Caco-2 (cell line): ENCODE measurements at regions not wholly inside any gene's neighbourhood (a gene's known extent, or its start where the extent isn't known, plus 50 kb on each side); places are given as distances from the start of the nearest gene placed in this dataset.

Source experiments
- BruUV-seq: library from RNA; stranded (reverse); fragments of 400-500 nt; replicated peaks from 2 replicates; lab custom pipeline; 2021; lab: Mats Ljungman, UMichigan
- CTCF ChIA-PET: fragments of 300-600 bp; sonication (Branson Sonifier 250); formaldehyde crosslinking; loops from one replicate; lab custom pipeline; 2022; ENCODE audit warnings: antibody characterized with exemption; lab: Charles Lee
- POLR2A ChIA-PET: fragments of 300-600 bp; sonication (Branson Sonifier 250); formaldehyde crosslinking; loops from one replicate; lab custom pipeline; 2022; ENCODE audit warnings: antibody characterized with exemption; lab: Charles Lee
- DNase-seq, 2 experiments: peaks; one replicate each; pipeline versions ENCODE4 v3.0.0 to v3.0.0-alpha.2; 2020 to 2022
- H3K27me3 ChIP-seq: replicated peaks from 2 replicates; pipeline ENCODE4 v1.6.0; 2011; ENCODE audit warnings: low read length; ENCODE audit not compliant: control insufficient read depth, insufficient read depth
- H3K36me3 ChIP-seq: 2 replicates; pipeline ENCODE4 v1.5.1; 2011; ENCODE audit warnings: low read length; ENCODE audit not compliant: control insufficient read depth, insufficient read depth
- H3K4me1 ChIP-seq: fragments of 250-450 bp; sonication (Bioruptor Pico); 2 replicates; pipeline ENCODE4 v1.5.1; 2020; ENCODE audit warnings: mild to moderate bottlenecking
- H3K4me3 ChIP-seq: 2 replicates; pipeline ENCODE4 v1.5.1; 2011; ENCODE audit warnings: low read depth, mild to moderate bottlenecking, control low read depth, low read length
- H3K9me3 ChIP-seq: fragments of 250-450 bp; sonication (Bioruptor Pico); 2 replicates; pipeline ENCODE4 v1.5.1; 2020; ENCODE audit warnings: mild to moderate bottlenecking, moderate library complexity
- H3K27ac Mint-ChIP-seq: one replicate; pipeline ENCODE4 v1.8.0; 2022; ENCODE audit warnings: mixed read lengths; ENCODE audit not compliant: unreplicated experiment
- H3K27me3 Mint-ChIP-seq: one replicate; pipeline ENCODE4 v1.8.0; 2022; ENCODE audit warnings: mixed read lengths; ENCODE audit not compliant: insufficient read depth, unreplicated experiment
- H3K36me3 Mint-ChIP-seq: one replicate; pipeline ENCODE4 v1.8.0; 2022; ENCODE audit warnings: mild to moderate bottlenecking, mixed read lengths; ENCODE audit not compliant: insufficient read depth, unreplicated experiment
- H3K4me1 Mint-ChIP-seq: one replicate; pipeline ENCODE4 v1.8.0; 2022; ENCODE audit warnings: low read depth, mixed read lengths; ENCODE audit not compliant: unreplicated experiment
- H3K4me3 Mint-ChIP-seq: one replicate; pipeline ENCODE4 v1.8.0; 2022; ENCODE audit warnings: mild to moderate bottlenecking, moderate library complexity, mixed read lengths; ENCODE audit not compliant: unreplicated experiment
- H3K9me3 Mint-ChIP-seq: one replicate; pipeline ENCODE4 v1.8.0; 2022; ENCODE audit warnings: mixed read lengths; ENCODE audit not compliant: unreplicated experiment
- intact Hi-C: fragments of 100-400 bp; cut with micrococcal nuclease; formaldehyde crosslinking; loops from one replicate; pipeline ENCODE4 v1.10.0; 2022; ENCODE audit not compliant: unreplicated experiment
- TF ChIP-seq, protein P1 (sequence below), 2 experiments: fragments of 200-600 bp in 1 of 2; IDR thresholded peaks; 1 replicate in 1 of 2; 2 replicates in 1 of 2; pipeline versions ENCODE4 v1.5.1 to v1.8.0; 2011 to 2022; ENCODE audit warnings: antibody characterized with exemption in 1 of 2, control low read depth in 1 of 2, inconsistent platforms in 1 of 2, low read depth in 1 of 2, low read length in 1 of 2, mild to moderate bottlenecking in 1 of 2, moderate library complexity in 1 of 2; ENCODE audit not compliant: insufficient read depth in 1 of 2, severe bottlenecking in 1 of 2, unreplicated experiment in 1 of 2

DNA sequence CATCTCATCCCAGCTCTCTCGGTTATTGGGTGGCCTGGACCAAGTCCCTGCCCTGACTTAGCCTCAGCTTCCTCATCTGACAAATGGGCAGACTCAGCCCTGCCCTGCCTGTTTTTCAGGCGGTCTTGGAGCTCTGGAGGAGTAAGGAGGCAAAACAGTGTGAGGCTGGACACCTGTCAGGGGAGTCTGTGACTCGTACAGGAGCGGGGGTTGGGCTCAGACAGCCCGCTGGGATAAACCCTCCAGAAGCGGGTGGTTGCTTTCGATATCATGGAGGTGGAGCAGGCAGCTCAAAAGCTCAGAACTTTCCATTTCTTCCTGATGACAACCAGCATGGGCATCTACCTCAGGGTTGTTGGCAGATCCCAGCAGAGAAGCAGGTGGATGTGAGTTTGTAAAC lies 72.9 kb upstream of the GGTA1 start:
- no peaks in the 10 kb centered on the region for H3K36me3 ChIP-seq
- TF ChIP-seq, protein P1, sequence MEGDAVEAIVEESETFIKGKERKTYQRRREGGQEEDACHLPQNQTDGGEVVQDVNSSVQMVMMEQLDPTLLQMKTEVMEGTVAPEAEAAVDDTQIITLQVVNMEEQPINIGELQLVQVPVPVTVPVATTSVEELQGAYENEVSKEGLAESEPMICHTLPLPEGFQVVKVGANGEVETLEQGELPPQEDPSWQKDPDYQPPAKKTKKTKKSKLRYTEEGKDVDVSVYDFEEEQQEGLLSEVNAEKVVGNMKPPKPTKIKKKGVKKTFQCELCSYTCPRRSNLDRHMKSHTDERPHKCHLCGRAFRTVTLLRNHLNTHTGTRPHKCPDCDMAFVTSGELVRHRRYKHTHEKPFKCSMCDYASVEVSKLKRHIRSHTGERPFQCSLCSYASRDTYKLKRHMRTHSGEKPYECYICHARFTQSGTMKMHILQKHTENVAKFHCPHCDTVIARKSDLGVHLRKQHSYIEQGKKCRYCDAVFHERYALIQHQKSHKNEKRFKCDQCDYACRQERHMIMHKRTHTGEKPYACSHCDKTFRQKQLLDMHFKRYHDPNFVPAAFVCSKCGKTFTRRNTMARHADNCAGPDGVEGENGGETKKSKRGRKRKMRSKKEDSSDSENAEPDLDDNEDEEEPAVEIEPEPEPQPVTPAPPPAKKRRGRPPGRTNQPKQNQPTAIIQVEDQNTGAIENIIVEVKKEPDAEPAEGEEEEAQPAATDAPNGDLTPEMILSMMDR (IDR thresholded peaks at IDR 0.05; ENCODE audit: insufficient read depth in 1 of 2, low read depth in 1 of 2, low read length in 1 of 2, severe bottlenecking in 1 of 2, unreplicated experiment in 1 of 2) = no peak
- DNase-seq = no peak
- Mint-ChIP-seq H3K36me3 (no peaks in the 10 kb centered on the region), H3K27me3 (peaks cover 4% of the 10 kb centered on the region), H3K4me1 (no peaks in the 10 kb centered on the region), H3K9me3 (no peaks in the 10 kb centered on the region), H3K4me3 (no peak overlapping the region), H3K27ac (no peak overlapping the region)
- CTCF ChIA-PET = interaction anchor here (2.7 kb wide), 1 partner anchor 26 kb away, joined by 7 read pairs; no protein-coding TSS in a partner anchor
- intact Hi-C loops = no loop called here
- no peak overlapping the region for H3K4me3 ChIP-seq
- POLR2A ChIA-PET = no interaction called here
- no peaks in the 10 kb centered on the region for H3K9me3 ChIP-seq
- no TSS peak for BruUV-seq
- H3K27me3 ChIP-seq = no peaks in the 10 kb centered on the region
- H3K4me1 ChIP-seq = no peaks in the 10 kb centered on the region

DNA sequence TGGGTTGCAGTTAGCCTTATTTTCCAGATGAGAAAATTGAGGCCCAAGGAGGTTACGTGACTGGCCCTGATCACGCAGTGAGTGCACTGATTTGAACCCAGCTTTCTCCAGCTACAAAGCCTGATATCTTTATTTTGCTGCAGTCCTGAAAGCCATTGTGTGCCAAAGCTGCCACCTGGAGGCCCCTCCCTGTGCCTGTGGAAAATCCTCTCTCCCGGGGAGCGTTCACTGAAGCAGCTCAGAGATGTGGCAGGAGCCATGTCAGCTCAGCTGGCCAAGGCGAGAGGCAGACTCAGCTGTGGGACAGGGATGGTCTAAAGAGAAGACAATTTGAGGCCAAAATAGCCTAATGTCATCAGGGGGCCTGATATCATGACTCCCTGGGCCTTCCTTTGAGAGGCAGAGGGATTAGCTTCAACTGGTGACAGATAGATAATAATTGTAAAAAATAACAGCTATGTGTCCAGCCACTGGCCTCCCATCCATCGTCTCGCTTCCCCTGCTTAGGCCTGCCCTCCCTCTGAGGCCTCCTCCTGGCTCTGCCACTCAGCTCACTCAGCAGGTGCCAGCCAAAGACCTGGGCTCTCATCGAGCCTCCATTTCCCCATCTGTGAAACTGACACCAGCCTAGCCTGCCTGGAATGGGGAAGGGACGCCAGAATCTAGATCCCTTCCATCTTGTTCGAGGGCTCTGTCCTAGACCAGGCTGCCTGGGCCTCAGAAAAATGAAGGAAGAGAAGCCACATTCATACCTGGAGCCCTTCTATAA lies 74.3 kb upstream of the GGTA1 start:
- TF ChIP-seq, protein P1 (IDR thresholded peaks at IDR 0.05; ENCODE audit: insufficient read depth in 1 of 2, low read depth in 1 of 2, low read length in 1 of 2, severe bottlenecking in 1 of 2, unreplicated experiment in 1 of 2) = no peak
- ChIA-PET POLR2A (no interaction called here), CTCF (interaction anchor here (1.3 to 2.7 kb wide), 2 partner anchors 23 to 28 kb away, joined by 4 to 7 read pairs; no protein-coding TSS in a partner anchor)
- Histone ChIP-seq H3K9me3 (no peaks in the 10 kb centered on the region), H3K36me3 (no peaks in the 10 kb centered on the region), H3K4me3 (no peak overlapping the region), H3K4me1 (no peaks in the 10 kb centered on the region), H3K27me3 (no peaks in the 10 kb centered on the region)
- intact Hi-C loops = no loop called here
- Mint-ChIP-seq H3K4me1 (no peaks in the 10 kb centered on the region), H3K4me3 (no peak overlapping the region), H3K9me3 (no peaks in the 10 kb centered on the region), H3K27me3 (peaks cover 4% of the 10 kb centered on the region), H3K27ac (no peak overlapping the region), H3K36me3 (no peaks in the 10 kb centered on the region)
- no TSS peak for BruUV-seq
- DNase-seq = no peak

DNA sequence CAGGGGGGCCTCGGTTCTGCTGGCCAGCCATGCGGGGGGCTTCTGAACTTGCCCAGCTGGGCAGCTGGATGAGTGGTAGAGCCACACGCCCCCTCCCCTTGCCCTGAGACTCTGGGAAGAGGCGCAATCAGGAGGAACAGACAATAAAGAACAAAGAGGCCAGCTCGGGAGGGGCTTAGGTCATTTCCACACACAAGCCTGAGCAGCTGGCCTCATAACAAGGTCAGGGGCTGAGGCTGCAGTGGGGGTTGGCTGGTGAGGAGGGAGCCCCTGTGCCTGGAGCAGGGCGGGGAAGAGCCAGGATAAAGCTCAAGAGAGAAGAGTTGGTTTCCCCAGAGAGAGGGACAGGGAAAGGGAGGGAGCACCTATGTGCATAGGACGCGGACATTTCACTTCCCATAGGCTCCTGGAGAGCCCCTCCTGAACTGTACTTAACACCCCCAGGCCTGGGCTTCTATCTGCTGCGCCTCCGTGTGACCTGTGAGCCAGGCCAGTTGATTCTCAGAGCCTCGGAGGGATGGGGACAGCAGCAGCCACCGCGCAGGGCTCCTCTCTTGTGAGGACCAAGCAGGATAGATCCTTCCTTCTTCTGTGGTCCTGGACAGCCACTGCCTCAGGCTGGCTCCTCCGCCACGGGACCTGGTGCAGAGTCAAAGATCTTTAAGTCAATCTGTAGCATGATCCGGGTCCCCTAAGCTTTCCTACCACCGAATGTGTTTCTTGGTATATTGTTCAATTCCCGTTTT lies 75.3 kb upstream of the GGTA1 start:
- no peaks in the 10 kb centered on the region for H3K9me3 ChIP-seq
- POLR2A ChIA-PET = no interaction called here
- CTCF ChIA-PET = interaction anchor here (2.7 kb wide), 1 partner anchor 29 kb away, joined by 7 read pairs; no protein-coding TSS in a partner anchor
- intact Hi-C loops = no loop called here
- Mint-ChIP-seq H3K27ac (no peak overlapping the region), H3K9me3 (no peaks in the 10 kb centered on the region), H3K27me3 (peaks cover 4% of the 10 kb centered on the region), H3K36me3 (no peaks in the 10 kb centered on the region), H3K4me3 (no peak overlapping the region), H3K4me1 (no peaks in the 10 kb centered on the region)
- H3K4me1 ChIP-seq = no peaks in the 10 kb centered on the region
- H3K27me3 ChIP-seq = no peaks in the 10 kb centered on the region
- no TSS peak for BruUV-seq
- no peak overlapping the region for H3K4me3 ChIP-seq
- TF ChIP-seq, protein P1 (IDR thresholded peaks at IDR 0.05; ENCODE audit: insufficient read depth in 1 of 2, low read depth in 1 of 2, low read length in 1 of 2, severe bottlenecking in 1 of 2, unreplicated experiment in 1 of 2) = no peak
- no peak for DNase-seq
- no peaks in the 10 kb centered on the region for H3K36me3 ChIP-seq
